NCI-H2029 (cell line): ENCODE measurements at regions not wholly inside any gene's neighbourhood (a gene's known extent, or its start where the extent isn't known, plus 50 kb on each side); places are given as distances from the start of the nearest gene placed in this dataset.

Source experiments
- DNase-seq: peaks from one replicate; lab custom pipeline; 2025; lab: John Stamatoyannopoulos, UW

- no peak for DNase-seq
Observed at GRCh38 chr1:62917314-62917713, 133.4 kb downstream of the ATG4C start.

- no peak for DNase-seq
Observed at GRCh38 chr1:62917805-62918204, 133.9 kb downstream of the ATG4C start.

GRCh38 chr1:62918700-62919099, 134.8 kb downstream of the ATG4C start:
- no peak for DNase-seq

- no peak for DNase-seq
Observed at GRCh38 chr1:62922006-62922405, 138.1 kb downstream of the ATG4C start.

- no peak for DNase-seq
Observed at GRCh38 chr1:62924983-62925790, 141.3 kb downstream of the ATG4C start.

- no peak for DNase-seq
Observed at GRCh38 chr1:62926681-62927252, 142.8 kb downstream of the ATG4C start.

GRCh38 chr1:62928885-62929284, 145.0 kb downstream of the ATG4C start:
- no peak for DNase-seq

- no peak for DNase-seq
Observed at GRCh38 chr1:62937634-62938296, 153.8 kb downstream of the ATG4C start.

GRCh38 chr1:62941780-62942179, 157.8 kb downstream of the ATG4C start:
- no peak for DNase-seq

GRCh38 chr1:62946511-62946910, 162.6 kb downstream of the ATG4C start:
- DNase-seq: no peak

GRCh38 chr1:62951428-62951827, 167.5 kb downstream of the ATG4C start:
- DNase-seq: no peak

GRCh38 chr1:62952596-62952995, 168.7 kb downstream of the ATG4C start:
- no peak for DNase-seq

GRCh38 chr1:62953633-62954032, 169.7 kb downstream of the ATG4C start:
- no peak for DNase-seq

GRCh38 chr1:62954758-62955157, 170.8 kb downstream of the ATG4C start:
- DNase-seq: no peak

- no peak for DNase-seq
Observed at GRCh38 chr1:62955666-62956065, 171.7 kb downstream of the ATG4C start.

GRCh38 chr1:62962014-62962812, 178.3 kb downstream of the ATG4C start:
- no peak for DNase-seq

- peak; percentile 7 for DNase-seq
Observed at GRCh38 chr1:62962901-62963776, 179.2 kb downstream of the ATG4C start.

GRCh38 chr1:62964141-62964540, 180.2 kb downstream of the ATG4C start:
- DNase-seq: no peak

GRCh38 chr1:62967031-62967430, 183.1 kb downstream of the ATG4C start:
- no peak for DNase-seq

- DNase-seq: no peak
Observed at GRCh38 chr1:62977366-62977765, 193.4 kb downstream of the ATG4C start.

- no peak for DNase-seq
Observed at GRCh38 chr1:62978741-62979140, 194.8 kb downstream of the ATG4C start.
